HK-2 (cell line): ENCODE measurements at regions not wholly inside any gene's neighbourhood (a gene's known extent, or its start where the extent isn't known, plus 50 kb on each side); places are given as distances from the start of the nearest gene placed in this dataset.

Experiments used
- DNase-seq: peaks from one replicate; pipeline ENCODE4 v3.0.0-alpha.2; 2018; ENCODE audit not compliant: unreplicated experiment

DNA sequence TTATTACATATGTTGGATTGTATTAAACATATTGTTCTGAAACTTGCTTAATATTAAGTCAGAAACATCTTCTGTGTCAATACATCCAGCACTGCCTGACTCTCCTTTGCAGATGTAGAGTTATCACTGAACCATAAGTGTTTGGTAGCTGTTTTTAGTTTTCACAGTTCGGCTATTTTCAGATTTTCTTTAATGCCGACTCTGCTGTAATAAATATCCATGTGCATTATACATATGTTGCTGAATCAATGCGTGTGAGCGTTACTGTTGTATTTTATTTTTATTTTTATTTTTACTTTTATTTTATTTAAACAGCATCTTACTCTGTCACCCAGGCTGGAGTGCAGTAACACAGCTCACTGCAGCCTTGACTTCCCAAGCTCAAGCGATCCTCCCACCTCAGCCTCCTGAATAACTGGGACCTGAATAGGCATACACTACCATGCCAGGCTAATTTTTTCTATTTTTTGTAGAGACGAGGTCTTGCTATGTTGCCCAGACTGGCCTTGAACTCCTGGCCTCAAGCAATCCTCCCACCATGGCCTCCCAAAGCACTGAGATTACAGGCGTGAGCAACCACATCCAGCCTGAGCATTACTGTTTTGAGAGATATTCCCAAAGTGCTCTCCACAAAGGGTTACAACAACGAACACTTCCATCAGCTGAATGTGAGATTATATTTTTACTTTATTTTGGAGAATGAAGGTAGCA lies 50.7 kb upstream of the NOCT start:
- DNase-seq: no peak

DNA sequence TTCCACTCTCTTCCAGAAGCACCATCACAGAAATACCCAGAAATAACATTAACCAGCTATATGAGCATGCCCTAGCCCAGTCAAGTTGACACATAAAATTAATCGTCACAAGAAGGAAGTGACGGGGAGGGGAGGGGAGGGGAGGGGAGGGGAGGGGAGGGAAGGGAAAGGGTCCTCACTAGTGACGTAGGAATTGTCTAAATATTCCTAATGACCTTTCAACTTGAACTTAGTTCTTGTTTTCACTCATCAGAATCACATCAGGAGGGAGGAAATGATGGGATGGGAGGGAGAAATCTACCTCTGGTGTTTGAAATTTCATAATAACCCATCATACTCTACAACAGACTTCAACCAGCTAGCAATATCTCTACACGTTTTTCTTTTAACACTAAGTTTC lies 52.2 kb upstream of the NOCT start:
- no peak for DNase-seq

DNA sequence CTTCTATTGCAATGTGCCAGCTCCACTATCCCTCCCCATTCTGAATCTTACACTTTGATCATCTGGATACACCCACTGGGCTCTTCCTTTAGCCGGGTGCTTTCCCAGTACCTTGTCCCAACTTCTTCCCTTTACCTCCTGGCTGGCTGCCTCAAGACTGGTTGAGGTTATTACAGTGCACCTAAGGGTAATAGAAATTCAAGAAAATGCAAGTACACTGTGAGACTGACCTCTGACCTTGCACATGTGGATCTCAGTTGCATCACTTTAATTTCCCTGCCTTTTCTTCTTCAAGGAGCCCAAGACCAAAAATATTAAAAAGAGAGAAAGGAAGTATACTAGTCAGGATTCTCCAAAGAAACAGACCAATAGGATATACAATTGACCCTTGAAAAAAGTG lies 53.9 kb upstream of the NOCT start:
- no peak for DNase-seq

DNA sequence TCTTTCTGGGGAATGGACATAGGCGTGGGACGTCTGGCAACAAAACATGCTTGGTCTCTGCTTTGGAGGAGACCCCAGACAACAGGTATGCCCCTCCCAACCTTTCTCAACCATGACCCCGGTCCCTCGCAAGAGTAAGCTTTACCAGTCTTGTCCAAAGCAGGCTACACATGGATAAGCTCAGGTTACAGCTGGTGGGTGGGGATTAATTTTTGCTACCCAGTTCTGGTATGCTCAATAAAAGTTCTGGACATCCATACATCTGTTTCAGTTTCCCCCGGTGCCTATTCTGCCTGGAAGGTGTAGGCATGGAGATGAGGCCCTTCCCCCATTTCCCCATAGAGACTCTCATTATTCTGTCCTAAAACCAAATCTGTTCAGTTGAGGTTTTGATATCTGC lies 54.5 kb upstream of the NOCT start:
- no peak for DNase-seq

DNA sequence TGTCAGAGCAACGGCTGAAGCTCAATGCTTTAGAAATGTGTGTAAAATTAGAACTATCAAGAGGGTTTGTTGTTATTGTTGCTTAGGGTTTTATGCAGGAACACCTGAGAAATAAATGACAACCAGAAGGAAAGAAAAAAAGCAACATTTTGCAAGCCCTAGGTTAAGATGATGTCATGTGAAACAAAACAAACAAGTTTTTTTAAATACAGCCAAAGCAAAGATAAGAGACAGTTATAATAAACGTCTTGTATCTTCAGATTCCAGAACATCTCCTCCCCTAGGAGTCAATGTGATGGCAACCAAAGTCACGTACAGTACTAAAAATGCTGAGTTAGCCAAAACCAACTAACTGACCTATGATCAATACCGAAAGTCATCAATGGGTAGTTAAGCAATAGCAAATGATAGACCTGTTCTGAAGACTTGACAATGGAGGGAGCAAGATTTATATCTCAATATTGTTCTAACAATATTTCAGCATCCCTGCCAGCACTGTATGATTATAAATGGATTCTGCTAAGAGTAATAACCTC lies 55.3 kb upstream of the NOCT start:
- no peak for DNase-seq

DNA sequence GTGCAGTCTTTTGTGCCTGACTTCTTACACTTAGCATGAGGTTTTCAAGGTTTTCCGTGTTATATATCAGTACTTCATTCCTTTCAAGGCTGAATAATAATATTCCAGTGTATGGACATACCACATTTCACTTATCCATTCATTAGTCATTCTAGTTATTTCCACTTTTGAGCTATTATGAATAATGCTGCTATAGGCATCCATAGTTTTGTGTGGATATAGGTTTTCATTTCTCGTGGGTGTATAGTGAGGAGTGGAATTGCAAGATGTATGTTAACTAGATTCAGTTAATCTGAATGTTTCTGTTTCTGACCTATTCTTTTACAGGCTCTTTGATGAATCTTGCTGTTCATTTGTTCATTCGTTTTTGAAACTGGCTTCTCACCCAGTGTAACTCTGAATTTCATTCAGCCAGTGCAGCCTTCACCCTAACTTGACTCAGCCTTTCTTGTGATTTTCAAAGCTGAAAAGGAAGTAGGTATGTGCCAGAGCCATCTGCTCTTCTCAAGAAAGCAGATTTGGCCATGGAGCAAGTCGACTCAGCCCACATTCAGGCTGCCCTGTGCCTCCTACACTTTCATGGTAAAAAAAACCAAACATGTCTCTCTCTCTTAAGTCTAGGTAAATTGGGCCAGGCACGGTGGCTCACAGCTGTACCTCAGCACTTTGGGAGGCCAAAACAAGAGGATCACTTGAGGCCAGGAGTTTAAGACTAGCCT lies 56.3 kb upstream of the NOCT start:
- no peak for DNase-seq

DNA sequence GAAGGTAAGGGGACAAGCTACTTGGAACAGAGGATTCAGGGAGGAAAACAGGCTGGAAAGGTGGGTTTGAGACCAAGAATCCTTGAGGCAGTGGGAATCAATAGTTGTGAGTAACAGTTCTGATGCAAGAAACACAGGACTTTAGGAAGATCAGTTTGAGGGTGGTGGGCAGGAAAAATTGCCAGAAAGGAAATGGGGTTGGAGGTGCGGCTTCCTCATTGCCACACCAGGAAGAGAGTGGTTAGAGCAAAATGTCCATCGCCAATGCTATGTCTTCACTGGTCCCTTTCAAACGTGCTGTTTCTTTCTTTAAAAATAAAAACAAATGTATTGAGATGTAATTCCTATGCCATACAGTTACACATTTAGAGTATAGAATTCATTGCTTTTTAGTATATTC lies 57.1 kb upstream of the NOCT start:
- no peak for DNase-seq

DNA sequence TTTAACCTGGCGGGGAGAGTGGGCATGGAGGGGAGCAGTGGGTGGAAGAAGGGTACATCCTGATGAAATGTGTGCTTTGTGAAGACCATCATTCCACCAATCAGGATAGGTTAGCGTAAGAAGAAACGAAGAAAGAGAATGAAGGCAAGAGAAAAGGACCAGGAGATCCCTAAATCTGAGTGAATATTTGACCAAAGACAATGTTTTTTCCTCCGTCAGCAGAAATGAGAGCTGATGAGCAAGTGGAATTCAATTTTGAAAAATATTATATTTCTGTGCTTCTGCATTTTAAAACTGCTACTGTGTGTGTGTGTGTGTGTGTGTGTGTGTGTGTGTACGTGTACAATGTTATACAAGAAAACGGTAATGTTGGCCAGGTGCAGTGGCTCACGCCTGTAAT lies 58.3 kb upstream of the NOCT start:
- no peak for DNase-seq

DNA sequence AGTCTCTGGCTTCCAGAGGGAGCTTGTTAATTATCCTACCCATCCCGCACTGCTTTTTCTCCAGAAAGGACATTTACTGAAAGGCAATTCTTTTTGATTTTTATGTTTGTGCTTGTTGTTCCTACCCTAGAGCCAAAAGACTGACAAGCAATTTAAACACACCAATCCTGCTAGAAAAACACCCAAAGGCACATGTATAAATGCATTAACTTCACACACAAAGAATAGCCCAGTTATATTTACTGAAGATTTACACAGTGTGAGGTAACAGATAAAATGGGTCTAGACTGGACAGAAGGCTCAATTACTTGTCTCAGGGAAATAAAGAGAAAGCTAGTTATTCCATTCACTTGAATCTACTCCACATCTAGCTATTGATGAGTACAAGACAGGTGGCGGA lies 61.2 kb upstream of the NOCT start:
- DNase-seq: no peak

DNA sequence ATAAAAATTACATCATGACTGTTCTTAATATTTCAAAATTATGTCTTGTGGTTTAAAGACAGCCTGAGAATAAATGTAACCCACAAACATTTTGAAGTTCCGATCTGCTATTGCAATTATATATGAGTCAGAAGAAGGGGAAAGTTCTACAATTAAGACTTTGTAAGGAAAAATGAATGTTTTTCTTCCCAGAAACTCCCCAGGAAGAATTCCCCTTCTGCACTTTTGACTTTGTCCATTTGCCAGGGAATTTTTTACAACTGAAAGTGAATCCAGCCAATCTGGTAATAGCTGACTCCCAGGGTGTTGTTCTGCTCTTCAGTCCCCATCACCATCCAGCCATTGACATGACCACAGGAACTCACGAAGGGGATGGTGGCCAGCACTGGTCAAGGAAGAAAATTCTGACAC lies 61.6 kb upstream of the NOCT start:
- DNase-seq: peak; percentile 28

DNA sequence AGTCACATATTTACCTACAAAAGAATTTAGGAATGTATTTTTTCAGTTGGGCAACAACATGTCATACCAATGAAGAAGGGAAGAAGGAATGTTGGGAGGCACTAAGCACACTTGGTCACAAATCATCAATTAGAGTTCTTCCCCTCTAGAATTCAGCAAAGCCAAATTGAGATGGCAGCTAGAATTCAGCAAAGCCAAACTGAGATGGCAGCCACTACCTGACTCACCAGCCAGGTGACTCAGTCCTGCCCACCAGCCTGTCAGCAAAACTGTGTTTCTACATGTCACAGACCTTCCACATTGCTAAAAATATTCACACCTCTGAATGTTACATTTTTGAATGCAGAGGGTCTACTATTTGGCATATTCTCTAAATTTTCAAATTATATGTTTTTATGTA lies 63.2 kb upstream of the NOCT start:
- peak; percentile 39 for DNase-seq

DNA sequence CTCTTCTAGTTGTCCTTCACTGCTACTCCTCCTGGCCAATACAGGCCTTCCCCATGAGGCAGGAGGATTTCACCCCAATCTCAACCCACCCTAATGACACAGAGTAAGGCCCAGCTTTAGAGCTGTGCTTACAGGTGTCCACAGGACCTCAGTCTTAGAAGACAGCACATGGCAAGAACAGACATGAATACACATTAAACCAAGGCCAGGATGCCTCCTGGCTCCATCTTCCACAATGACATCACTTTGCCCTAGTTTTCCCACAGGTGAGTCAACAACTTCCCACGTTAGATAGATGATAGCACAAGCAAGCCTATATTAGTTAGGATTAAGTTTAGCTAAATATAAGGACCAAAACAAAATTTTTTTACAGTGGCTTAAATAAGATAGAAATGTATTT lies 63.8 kb upstream of the NOCT start:
- no peak for DNase-seq

DNA sequence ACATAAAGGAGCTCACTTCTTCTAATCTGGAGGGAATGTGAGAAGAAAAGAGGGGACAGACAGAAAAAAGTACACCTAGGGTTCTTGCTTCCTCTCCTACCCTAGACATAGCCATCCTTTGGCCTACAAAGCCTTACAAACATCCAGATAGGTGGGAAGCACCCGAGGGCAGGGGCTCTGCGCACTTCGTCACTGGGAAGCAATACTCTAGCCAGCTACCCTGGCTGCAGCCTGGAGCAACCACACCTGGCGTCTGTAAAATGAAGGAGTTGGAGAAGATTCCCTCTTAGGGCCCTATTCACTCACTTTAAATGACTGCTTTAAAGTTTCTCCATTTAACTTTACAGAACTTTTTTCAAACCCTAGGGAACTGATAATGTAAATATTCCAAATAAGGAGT lies 65.7 kb upstream of the NOCT start:
- no peak for DNase-seq

DNA sequence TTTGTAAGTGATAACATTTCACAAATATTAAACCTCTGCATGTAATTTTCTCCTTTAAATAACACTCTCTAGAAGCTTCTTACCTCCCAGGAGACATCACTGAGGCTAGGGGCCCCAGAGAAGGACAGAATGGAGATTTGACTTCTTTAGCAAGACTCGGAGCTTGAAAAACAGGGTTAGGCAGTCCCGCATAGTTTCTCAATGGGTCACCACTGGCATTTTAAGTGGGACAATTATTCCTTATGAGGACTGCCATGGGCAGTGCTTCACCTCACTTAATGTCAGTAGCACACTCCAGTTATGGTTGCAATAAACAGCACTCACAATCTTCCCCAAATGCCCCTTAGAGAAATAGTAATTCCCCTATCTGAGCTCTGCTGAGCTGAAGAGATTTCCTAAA lies 66.7 kb upstream of the NOCT start:
- DNase-seq: no peak

DNA sequence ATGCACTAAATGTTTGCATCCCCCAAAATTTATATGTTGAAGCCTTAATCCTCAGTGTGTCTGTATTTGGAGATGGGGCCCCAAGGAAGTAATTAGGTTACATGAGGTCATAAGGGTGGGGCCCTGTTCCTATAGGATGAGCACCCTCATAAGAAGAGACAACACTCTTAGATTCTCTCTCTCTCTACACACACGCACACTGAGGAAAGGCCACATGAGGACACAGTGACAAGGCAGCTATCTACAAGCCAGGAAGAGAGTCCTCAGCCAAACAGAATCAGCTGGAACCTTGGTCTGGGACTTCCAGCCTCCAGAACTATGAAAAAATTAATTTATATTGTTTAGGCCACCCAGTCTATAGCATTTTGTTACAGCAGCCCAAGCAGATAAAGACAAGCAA lies 69.3 kb upstream of the NOCT start:
- no peak for DNase-seq

DNA sequence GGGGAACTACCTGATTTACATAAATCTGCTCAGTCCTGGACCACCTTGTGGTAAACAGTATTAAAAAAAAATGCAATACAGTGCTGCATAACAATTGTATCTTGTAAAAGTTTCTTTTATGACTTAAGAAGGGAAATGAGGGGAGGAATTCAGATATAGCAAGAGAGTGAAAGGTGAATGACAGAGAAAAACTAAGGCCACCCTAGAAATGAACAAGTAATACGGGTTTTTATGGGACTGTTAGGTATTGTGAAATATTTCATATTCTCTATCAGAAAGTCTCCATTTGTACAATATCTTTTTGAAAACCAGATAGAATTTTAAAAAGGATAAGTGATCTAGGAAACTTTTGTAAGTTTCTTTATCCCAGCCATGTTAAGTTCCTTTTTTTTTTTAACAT lies 69.7 kb upstream of the NOCT start:
- DNase-seq: no peak

DNA sequence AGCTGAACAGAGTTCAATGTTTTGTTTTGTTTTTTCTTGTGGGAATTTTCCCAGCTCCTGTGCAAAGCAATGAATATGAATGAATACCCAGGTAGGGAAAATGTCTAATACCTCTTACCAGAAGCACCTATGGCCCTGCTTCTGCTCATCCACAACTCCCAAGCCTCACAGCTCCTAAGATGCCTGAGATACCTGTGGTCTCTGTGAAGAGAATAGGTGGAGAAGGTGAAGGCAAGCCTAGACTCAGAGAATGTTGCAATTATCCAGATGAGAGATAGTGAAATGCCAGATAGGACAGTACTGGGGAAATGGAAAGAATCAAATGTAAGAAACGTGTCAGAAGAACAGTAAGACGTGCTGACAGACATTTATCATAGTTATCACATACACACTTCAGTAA lies 70.2 kb upstream of the NOCT start:
- no peak for DNase-seq

DNA sequence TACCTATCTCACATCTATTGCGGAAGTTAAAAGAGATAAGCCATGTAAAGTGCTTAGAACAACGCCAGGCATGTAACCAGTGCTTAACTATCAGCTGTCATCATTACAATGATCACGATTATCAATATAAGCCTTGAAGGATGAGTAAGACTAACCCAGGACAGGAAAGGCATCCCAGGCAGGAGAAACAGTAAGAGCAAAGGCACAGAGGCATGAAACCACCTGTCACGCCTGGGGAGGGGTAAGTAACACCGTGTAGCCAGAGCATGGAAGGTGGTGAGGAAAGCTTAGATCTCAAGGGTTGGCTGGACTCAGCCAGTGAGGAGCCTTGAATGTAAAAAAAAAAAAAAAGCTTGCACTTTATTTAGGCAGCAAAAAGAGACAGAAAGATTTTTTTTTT lies 71.7 kb upstream of the NOCT start:
- no peak for DNase-seq

DNA sequence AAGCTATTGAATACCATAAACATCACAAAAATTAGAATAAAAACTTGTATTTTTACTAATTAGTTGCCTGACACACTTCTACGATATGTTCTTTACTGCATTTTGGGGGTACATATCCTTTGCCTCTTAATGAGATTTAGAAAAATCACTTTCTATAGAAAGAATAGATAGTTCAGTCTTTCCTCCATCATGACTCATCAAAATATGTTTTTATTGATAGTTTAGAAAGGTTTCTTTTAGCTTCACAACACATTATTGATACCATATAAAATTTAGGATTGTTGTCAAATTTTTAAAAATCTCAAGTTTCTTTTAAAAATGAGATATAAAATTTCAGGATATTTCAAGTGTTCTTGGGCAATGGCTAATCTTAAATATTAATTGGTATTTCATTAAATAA lies 74.5 kb upstream of the NOCT start:
- DNase-seq: no peak

DNA sequence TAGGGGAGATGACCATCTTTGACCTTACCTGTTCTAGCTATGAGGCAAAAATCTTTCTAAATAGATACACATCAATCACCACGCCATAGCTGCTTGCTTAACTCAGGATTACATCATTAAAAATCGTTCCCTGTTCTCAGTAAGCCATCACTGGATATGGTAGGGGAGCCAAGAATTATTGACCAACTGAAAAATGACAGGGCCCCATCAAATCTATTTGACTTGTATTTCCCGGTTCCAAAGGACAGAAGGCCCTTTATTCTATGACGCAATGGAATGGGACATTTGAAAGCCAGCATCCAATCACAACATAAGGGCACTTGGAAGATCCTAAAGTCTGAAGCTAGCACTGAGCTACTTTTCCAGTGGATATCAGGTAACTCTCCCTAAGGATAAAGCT lies 75.6 kb upstream of the NOCT start:
- no peak for DNase-seq

DNA sequence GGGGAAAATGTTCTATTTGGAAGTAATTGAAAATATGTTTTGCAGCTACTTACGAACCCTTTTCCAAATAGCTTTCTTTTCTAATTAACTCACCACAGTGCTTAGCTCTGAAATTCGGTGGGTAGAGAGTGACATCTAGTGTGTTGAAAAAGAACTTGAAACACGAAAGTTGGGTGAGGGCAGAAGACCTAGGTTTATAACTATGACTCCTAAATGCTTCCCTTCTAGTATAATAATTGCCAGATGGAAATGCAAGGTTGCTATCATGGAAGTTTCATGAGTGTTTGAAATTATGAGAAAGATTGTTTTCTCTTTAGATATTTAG lies 77.3 kb upstream of the NOCT start:
- no peak for DNase-seq

DNA sequence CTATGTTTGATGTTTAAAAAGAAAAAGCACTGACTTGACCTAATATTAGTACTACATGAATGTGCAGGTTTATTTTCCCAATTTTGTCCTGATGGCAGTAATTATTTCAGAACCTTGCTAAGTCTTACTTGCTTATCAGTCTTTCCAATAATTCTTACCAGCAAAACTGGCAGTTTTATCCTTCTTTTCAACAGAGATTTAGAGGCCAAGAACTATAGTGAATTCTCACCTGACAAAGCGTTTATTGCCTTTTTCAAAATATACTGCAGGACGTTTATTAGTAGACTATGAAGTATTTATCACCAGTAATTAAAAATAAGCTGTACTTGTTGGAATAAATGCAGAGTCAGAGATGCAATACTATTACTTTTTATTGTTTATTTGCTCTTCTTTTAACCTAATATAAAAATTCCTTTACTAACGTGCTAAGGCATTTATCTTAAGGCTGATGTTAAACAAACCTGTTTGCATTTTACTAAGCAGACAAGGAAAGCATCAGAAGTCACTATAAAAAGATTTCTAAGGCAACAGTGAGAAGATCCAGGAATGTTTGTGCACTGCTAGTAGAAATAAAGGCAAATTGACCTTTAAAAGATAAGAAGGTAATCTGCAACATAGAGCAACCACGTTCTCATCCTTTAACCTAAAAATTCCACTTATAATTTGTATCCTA lies 80.3 kb upstream of the NOCT start:
- DNase-seq: no peak

DNA sequence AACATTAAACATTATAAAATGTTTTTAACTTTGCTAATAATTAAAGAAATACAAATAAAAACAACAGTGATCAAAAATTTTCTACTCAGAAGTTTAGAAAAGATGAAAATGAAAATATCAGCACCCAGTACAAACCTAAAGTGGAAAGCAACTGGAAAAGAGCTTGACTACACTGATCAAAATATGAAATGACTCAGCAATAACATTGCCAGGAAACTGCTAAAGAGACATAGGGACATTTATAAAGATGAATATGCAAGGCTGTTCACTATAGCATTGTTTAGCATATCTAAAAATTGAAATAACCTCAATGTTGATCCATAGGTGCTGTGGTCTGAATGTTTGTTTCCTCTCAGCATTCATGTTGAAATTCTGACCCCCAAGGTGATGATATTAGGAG lies 88.5 kb upstream of the NOCT start:
- no peak for DNase-seq
